ENCODE measurements at regions not wholly inside any gene's neighbourhood (a gene's known extent, or its start where the extent isn't known, plus 50 kb on each side); places are given as distances from the start of the nearest gene placed in this dataset.

DNA sequence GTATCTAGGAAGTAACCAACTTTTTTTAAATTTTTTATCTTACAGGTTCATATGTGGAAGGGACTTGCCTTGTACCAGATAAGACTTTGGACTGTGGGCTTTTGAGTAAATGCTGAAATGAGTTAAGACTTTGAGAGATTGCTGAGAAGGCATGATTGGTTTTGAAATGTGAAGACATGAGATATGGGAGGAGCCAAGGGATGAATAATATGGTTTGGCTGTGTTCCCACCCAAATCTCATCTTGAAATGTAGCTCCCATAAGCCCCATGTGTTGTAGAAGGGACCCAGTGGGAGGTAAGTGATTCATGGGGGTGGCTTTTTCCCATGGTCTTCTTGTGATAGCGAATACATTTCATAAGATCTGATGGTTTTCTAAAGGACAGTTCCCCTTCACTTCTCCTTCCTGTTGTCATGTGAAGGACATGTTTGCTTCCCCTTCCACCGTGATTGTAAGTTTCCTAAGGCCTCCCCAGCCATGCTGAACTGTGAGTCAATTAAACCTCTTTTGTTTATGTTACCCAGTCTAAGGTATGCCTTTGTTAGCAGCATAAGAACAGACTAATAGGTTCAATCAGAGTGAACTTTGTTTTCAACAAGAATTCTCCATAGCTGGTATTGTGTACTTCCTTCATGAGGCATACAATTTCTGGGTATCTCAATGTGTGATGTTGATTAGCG is 535.6 kb upstream of the MEF2C start:
- in situ Hi-C loops (cut with MboI; ENCODE audit: low sequenced_read_pairs): no loop called here
- intact Hi-C loops (cut with micrococcal nuclease): no loop called here
- no peak overlapping the region for H3K27ac ChIP-seq (ENCODE audit: insufficient read depth, low read length)
- WGBS, 2 experiments (ENCODE audit: extremely low coverage in 2 of 2, insufficient read length in 1 of 2): no CpG with 5 or more reads among the region's 3 CpGs
- no peak overlapping the region for H3K9ac ChIP-seq (ENCODE audit: low read depth, low read length)
- no peak overlapping the region for H4K91ac ChIP-seq (ENCODE audit: insufficient read depth, low read depth, low read length)
- H3K4me3 ChIP-seq (ENCODE audit: insufficient read depth, low read depth, low read length): no peak overlapping the region
- no TSS peak for BruUV-seq (replicated peaks)
- H4K8ac ChIP-seq (ENCODE audit: low read depth in 2 of 2, low read length in 2 of 2): no peak overlapping the region
- ATAC-seq (ENCODE audit: low read depth) (no peak), DNase-seq (no peak)
- H2AK5ac ChIP-seq (ENCODE audit: low read depth, low read length): no peak overlapping the region
- no peak overlapping the region for H3K18ac ChIP-seq (ENCODE audit: low read depth, low read length)
- H3K23ac ChIP-seq (ENCODE audit: low read depth, low read length): no peak overlapping the region
- H3K9me1 ChIP-seq (ENCODE audit: insufficient read depth, low read length): no peaks in the 10 kb centered on the region
- H3K4me1 ChIP-seq (ENCODE audit: control insufficient read depth, insufficient read depth, low read length): no peaks in the 10 kb centered on the region
- H4K20me1 ChIP-seq (ENCODE audit: insufficient read depth, low read length): no peaks in the 10 kb centered on the region
- no peak overlapping the region for H3K4ac ChIP-seq (ENCODE audit: low read depth, low read length)
- H3K56ac ChIP-seq (ENCODE audit: extremely low read depth, insufficient read depth, low read length): no peak overlapping the region
- no peaks in the 10 kb centered on the region for H3K9me3 ChIP-seq (ENCODE audit: control insufficient read depth, insufficient read depth, low read length)
- H2BK15ac ChIP-seq (ENCODE audit: low read depth, low read length): no peak overlapping the region
- H2AK9ac ChIP-seq (replicated peaks; ENCODE audit: low read depth, low read length, poor library complexity): no peak overlapping the region
- ChIA-PET POLR2A (ENCODE audit: unreplicated experiment) (no interaction called here), CTCF (interaction anchor here (0.7 kb wide), 1 partner anchor 28 kb away, joined by 3 read pairs; no protein-coding TSS in a partner anchor)
- no peaks in the 10 kb centered on the region for H3K79me1 ChIP-seq (ENCODE audit: low read depth in 1 of 2, low read length in 2 of 2)
- H2BK5ac ChIP-seq (ENCODE audit: low read depth, low read length, poor library complexity, severe bottlenecking): no peak overlapping the region
- dilution Hi-C loops (cut with HindIII; ENCODE audit: low sequenced_read_pairs, unreplicated experiment): no loop called here
- H3K27me3 ChIP-seq (ENCODE audit: control insufficient read depth, insufficient read depth, low read length): no peaks in the 10 kb centered on the region
- no peak overlapping the region for H3K14ac ChIP-seq (replicated peaks; ENCODE audit: low read depth, low read length)
- H2BK20ac ChIP-seq (ENCODE audit: low read depth, low read length): no peak overlapping the region
- H3K36me3 ChIP-seq (ENCODE audit: control insufficient read depth, insufficient read depth, low read length): no peaks in the 10 kb centered on the region
- no peak overlapping the region for H2BK120ac ChIP-seq (ENCODE audit: low read depth, low read length)
- no peak overlapping the region for H2AFZ ChIP-seq (replicated peaks; ENCODE audit: low read length, poor library complexity)
- H4K5ac ChIP-seq (ENCODE audit: low read depth, low read length): no peak overlapping the region
- no peak overlapping the region for H3K4me2 ChIP-seq (ENCODE audit: low read depth, low read length)
- TF ChIP-seq MAZ (IDR thresholded peaks at IDR 0.05; ENCODE audit: borderline replicate concordance, low read depth, low read length) (no peak), FOS (IDR thresholded peaks at IDR 0.05; ENCODE audit: low read depth, low read length) (no peak), MAFK (IDR thresholded peaks at IDR 0.05; ENCODE audit: low read depth, low read length) (no peak), MXI1 (IDR thresholded peaks at IDR 0.05; ENCODE audit: borderline replicate concordance, low read depth, low read length) (no peak), SMC3 (IDR thresholded peaks at IDR 0.05; ENCODE audit: low read depth, low read length) (no peak), NFE2L2 (IDR thresholded peaks at IDR 0.05; ENCODE audit: low read depth, low read length) (no peak), POLR2A (IDR thresholded peaks at IDR 0.05; ENCODE audit: low read depth, low read length) (no peak), CEBPB (IDR thresholded peaks at IDR 0.05; ENCODE audit: low read depth, low read length) (no peak)
- TF ChIP-seq, protein P1, sequence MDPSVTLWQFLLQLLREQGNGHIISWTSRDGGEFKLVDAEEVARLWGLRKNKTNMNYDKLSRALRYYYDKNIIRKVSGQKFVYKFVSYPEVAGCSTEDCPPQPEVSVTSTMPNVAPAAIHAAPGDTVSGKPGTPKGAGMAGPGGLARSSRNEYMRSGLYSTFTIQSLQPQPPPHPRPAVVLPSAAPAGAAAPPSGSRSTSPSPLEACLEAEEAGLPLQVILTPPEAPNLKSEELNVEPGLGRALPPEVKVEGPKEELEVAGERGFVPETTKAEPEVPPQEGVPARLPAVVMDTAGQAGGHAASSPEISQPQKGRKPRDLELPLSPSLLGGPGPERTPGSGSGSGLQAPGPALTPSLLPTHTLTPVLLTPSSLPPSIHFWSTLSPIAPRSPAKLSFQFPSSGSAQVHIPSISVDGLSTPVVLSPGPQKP (IDR thresholded peaks at IDR 0.05; ENCODE audit: borderline replicate concordance, low read depth, low read length): no peak
